IMR-90 (cell line): ENCODE measurements at regions not wholly inside any gene's neighbourhood (a gene's known extent, or its start where the extent isn't known, plus 50 kb on each side); places are given as distances from the start of the nearest gene placed in this dataset.

Experiments used
- ATAC-seq: fragments of 200-7000 bp; cut with Tn5 transposase; 2 replicates; pipeline ENCODE4 v1.9.1; 2020; ENCODE audit warnings: low read depth, mild to moderate bottlenecking, moderate library complexity
- BruUV-seq: library from RNA; stranded (reverse); fragments of 400-500 nt; replicated peaks from 2 replicates; lab custom pipeline; 2021; lab: Mats Ljungman, UMichigan
- CTCF ChIA-PET: fragments of 300-600 bp; formaldehyde crosslinking; extraction: SDS; loops from one replicate; lab custom pipeline; 2021; ENCODE audit warnings: antibody characterized with exemption; lab: Yijun Ruan, JAX
- POLR2A ChIA-PET: fragments of 300-600 bp; sonication (Branson Sonifier 250); formaldehyde crosslinking; loops from one replicate; lab custom pipeline; 2022; ENCODE audit warnings: antibody characterized with exemption; ENCODE audit not compliant: unreplicated experiment; lab: Charles Lee
- DNase-seq: peaks from one replicate; pipeline ENCODE4 v3.0.0; 2013
- H2AFZ ChIP-seq: replicated peaks from 2 replicates; pipeline ENCODE3; 2013; ENCODE audit warnings: low read length, mild to moderate bottlenecking; ENCODE audit not compliant: poor library complexity
- H2AK5ac ChIP-seq: 2 replicates; pipeline ENCODE4 v1.6.1; 2013; ENCODE audit warnings: low read depth, low read length, inconsistent platforms
- H2AK9ac ChIP-seq: replicated peaks from 2 replicates; pipeline ENCODE3; 2013; ENCODE audit warnings: mild to moderate bottlenecking, low read depth, low read length, moderate library complexity; ENCODE audit not compliant: poor library complexity
- H2BK120ac ChIP-seq: 2 replicates; pipeline ENCODE4 v1.6.1; 2013; ENCODE audit warnings: low read depth, low read length, inconsistent platforms
- H2BK15ac ChIP-seq: 3 replicates; pipeline ENCODE4 v1.6.1; 2013; ENCODE audit warnings: low read depth, low read length, inconsistent platforms
- H2BK20ac ChIP-seq: 2 replicates; pipeline ENCODE4 v1.6.1; 2013; ENCODE audit warnings: low read depth, mild to moderate bottlenecking, inconsistent platforms, low read length, moderate library complexity
- H2BK5ac ChIP-seq: 2 replicates; pipeline ENCODE4 v1.6.1; 2013; ENCODE audit warnings: mild to moderate bottlenecking, low read depth, low read length, inconsistent platforms; ENCODE audit not compliant: poor library complexity, severe bottlenecking
- H3K14ac ChIP-seq: replicated peaks from 2 replicates; pipeline ENCODE4 v1.6.1; 2013; ENCODE audit warnings: low read depth, low read length, inconsistent platforms
- H3K18ac ChIP-seq: 2 replicates; pipeline ENCODE4 v1.6.1; 2013; ENCODE audit warnings: low read depth, low read length, control low read depth
- H3K23ac ChIP-seq: 2 replicates; pipeline ENCODE4 v1.6.1; 2013; ENCODE audit warnings: low read depth, low read length, inconsistent platforms
- H3K27ac ChIP-seq: 2 replicates; pipeline ENCODE4 v1.5.1; 2013; ENCODE audit warnings: mild to moderate bottlenecking, control low read depth, low read length; ENCODE audit not compliant: insufficient read depth
- H3K27me3 ChIP-seq: 2 replicates; pipeline ENCODE4 v1.6.1; 2013; ENCODE audit warnings: low read length; ENCODE audit not compliant: control insufficient read depth, insufficient read depth
- H3K36me3 ChIP-seq: 2 replicates; pipeline ENCODE4 v1.6.1; 2013; ENCODE audit warnings: low read length, mixed read lengths; ENCODE audit not compliant: control insufficient read depth, insufficient read depth
- H3K4ac ChIP-seq: 2 replicates; pipeline ENCODE4 v1.6.1; 2013; ENCODE audit warnings: low read depth, low read length, inconsistent platforms
- H3K4me1 ChIP-seq: 2 replicates; pipeline ENCODE4 v1.6.1; 2013; ENCODE audit warnings: low read length, mixed read lengths; ENCODE audit not compliant: control insufficient read depth, insufficient read depth
- H3K4me2 ChIP-seq: 2 replicates; pipeline ENCODE4 v1.6.1; 2013; ENCODE audit warnings: low read depth, mild to moderate bottlenecking, control low read depth, low read length, moderate library complexity
- H3K4me3 ChIP-seq: 2 replicates; pipeline ENCODE4 v1.5.1; 2013; ENCODE audit warnings: low read depth, mild to moderate bottlenecking, control low read depth, low read length, moderate library complexity; ENCODE audit not compliant: insufficient read depth
- H3K56ac ChIP-seq: 2 replicates; pipeline ENCODE4 v1.6.1; 2013; ENCODE audit warnings: low read length, inconsistent platforms; ENCODE audit not compliant: insufficient read depth; ENCODE audit errors: extremely low read depth
- H3K79me1 ChIP-seq, 2 experiments: 2 replicates each; pipeline ENCODE4 v1.6.1; 2013; ENCODE audit warnings: low read length in 2 of 2, inconsistent platforms in 1 of 2, low read depth in 1 of 2
- H3K9ac ChIP-seq: 2 replicates; pipeline ENCODE4 v1.6.1; 2013; ENCODE audit warnings: low read depth, low read length, control low read depth
- H3K9me1 ChIP-seq: 2 replicates; pipeline ENCODE4 v1.6.1; 2013; ENCODE audit warnings: low read length, inconsistent platforms; ENCODE audit not compliant: insufficient read depth
- H3K9me3 ChIP-seq: 2 replicates; pipeline ENCODE4 v1.6.1; 2013; ENCODE audit warnings: low read length; ENCODE audit not compliant: control insufficient read depth, insufficient read depth
- H4K20me1 ChIP-seq: 2 replicates; pipeline ENCODE4 v1.6.1; 2013; ENCODE audit warnings: low read length, inconsistent platforms; ENCODE audit not compliant: insufficient read depth
- H4K5ac ChIP-seq: 2 replicates; pipeline ENCODE4 v1.6.1; 2013; ENCODE audit warnings: mild to moderate bottlenecking, low read depth, low read length, control low read depth
- H4K8ac ChIP-seq, 2 experiments: 2 replicates each; pipeline ENCODE4 v1.6.1; 2013; ENCODE audit warnings: low read depth in 2 of 2, low read length in 2 of 2, control low read depth in 1 of 2, inconsistent platforms in 1 of 2
- H4K91ac ChIP-seq: 2 replicates; pipeline ENCODE4 v1.6.1; 2013; ENCODE audit warnings: low read depth, low read length, inconsistent platforms; ENCODE audit not compliant: insufficient read depth
- FOS ChIP-seq: fragments of 150-350 bp; IDR thresholded peaks from 2 replicates; pipeline ENCODE4 v1.6.1; 2016; ENCODE audit warnings: low read depth, low read length
- MAZ ChIP-seq: IDR thresholded peaks from 2 replicates; pipeline ENCODE4 v1.6.1; 2012; ENCODE audit warnings: low read depth, mild to moderate bottlenecking, low read length, improper control_type of control experiment, moderate library complexity, borderline replicate concordance
- WGBS, 2 experiments: methylation state at CpG; one replicate each; pipeline versions ENCODE4 v1.1.5 to v1.1.7; 2013; ENCODE audit warnings: missing lambda C conversion rate in 2 of 2; ENCODE audit not compliant: insufficient read length in 1 of 2; ENCODE audit errors: extremely low coverage in 2 of 2; 5-methylcytosine and 5-hydroxymethylcytosine counted together
- dilution Hi-C: fragments of 300-500 bp; cut with HindIII; formaldehyde crosslinking; loops from one replicate; pipeline ENCODE4 v1.14.3; 2018; ENCODE audit warnings: low sequenced_read_pairs; ENCODE audit not compliant: unreplicated experiment
- in situ Hi-C: fragments of 300-500 bp; cut with MboI; formaldehyde crosslinking; loops from 3 replicates; pipeline ENCODE4 v1.14.3; 2019; ENCODE audit warnings: low sequenced_read_pairs, inconsistent platforms, mixed read lengths
- intact Hi-C: fragments of 100-400 bp; cut with micrococcal nuclease; formaldehyde crosslinking; loops from 2 replicates; pipeline ENCODE4 v1.10.0; 2022
- TF ChIP-seq, protein P1 (sequence below): fragments of 150-350 bp; IDR thresholded peaks from 2 replicates; pipeline ENCODE4 v1.6.1; 2017; ENCODE audit warnings: mild to moderate bottlenecking, antibody characterized with exemption, low read length, low read depth

DNA sequence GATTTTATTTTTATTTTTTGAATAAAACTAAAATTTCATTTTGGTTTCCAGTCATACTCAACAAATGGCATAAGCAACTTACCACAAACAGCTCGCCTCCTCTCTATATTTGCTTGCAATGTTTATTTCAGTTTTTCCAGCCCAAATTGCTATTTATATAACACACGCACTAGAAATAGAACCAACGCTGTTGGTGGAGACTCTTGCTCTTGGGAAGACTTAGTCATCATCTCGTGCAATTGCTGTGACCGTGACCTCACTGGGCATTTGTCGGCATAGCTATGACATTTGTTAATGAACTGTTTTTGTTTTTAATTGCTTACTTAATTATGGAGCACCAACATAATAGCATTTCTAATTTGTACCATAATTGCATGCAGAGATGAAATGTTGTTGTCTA, 153.1 kb upstream of the OTX2 start:
- no peak overlapping the region for H2AK9ac ChIP-seq
- H3K36me3 ChIP-seq: no peaks in the 10 kb centered on the region
- no peaks in the 10 kb centered on the region for H4K20me1 ChIP-seq
- no peak overlapping the region for H3K18ac ChIP-seq
- H3K9ac ChIP-seq: no peak overlapping the region
- H4K91ac ChIP-seq: no peak overlapping the region
- H3K14ac ChIP-seq: no peak overlapping the region
- H3K9me3 ChIP-seq: 0 out of 2 replicates have a peak, but pooled peaks cover 2% of the 10 kb centered on the region
- no CpG with 5 or more reads among the region's 6 CpGs for WGBS, 2 experiments
- in situ Hi-C loops (no loop called here), intact Hi-C loops (no loop called here), dilution Hi-C loops (no loop called here)
- no peak overlapping the region for H2AK5ac ChIP-seq
- no peak overlapping the region for H2AFZ ChIP-seq
- no peaks in the 10 kb centered on the region for H3K27me3 ChIP-seq
- no peak for DNase-seq
- no peak overlapping the region for H4K8ac ChIP-seq
- no peak overlapping the region for H3K27ac ChIP-seq
- no peak overlapping the region for H2BK20ac ChIP-seq
- no peaks in the 10 kb centered on the region for H3K79me1 ChIP-seq
- H3K4ac ChIP-seq: no peak overlapping the region
- H3K4me1 ChIP-seq: no peaks in the 10 kb centered on the region
- BruUV-seq: no TSS peak
- no peaks in the 10 kb centered on the region for H3K9me1 ChIP-seq
- no peak overlapping the region for H3K4me2 ChIP-seq
- no peak overlapping the region for H2BK5ac ChIP-seq
- ATAC-seq: no peak
- no peak overlapping the region for H2BK120ac ChIP-seq
- no peak overlapping the region for H2BK15ac ChIP-seq
- no peak overlapping the region for H3K4me3 ChIP-seq
- ChIA-PET POLR2A (no interaction called here), CTCF (no interaction called here)
- no peak overlapping the region for H4K5ac ChIP-seq
- TF ChIP-seq, protein P1, sequence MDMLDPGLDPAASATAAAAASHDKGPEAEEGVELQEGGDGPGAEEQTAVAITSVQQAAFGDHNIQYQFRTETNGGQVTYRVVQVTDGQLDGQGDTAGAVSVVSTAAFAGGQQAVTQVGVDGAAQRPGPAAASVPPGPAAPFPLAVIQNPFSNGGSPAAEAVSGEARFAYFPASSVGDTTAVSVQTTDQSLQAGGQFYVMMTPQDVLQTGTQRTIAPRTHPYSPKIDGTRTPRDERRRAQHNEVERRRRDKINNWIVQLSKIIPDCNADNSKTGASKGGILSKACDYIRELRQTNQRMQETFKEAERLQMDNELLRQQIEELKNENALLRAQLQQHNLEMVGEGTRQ: no peak
- no peak for TF ChIP-seq FOS
- no peak for TF ChIP-seq MAZ
- no peak overlapping the region for H3K23ac ChIP-seq
- no peak overlapping the region for H3K56ac ChIP-seq
